Amniotic stem cell (primary cell): ENCODE measurements at regions not wholly inside any gene's neighbourhood (a gene's known extent, or its start where the extent isn't known, plus 50 kb on each side); places are given as distances from the start of the nearest gene placed in this dataset.

ENCODE experiments used
- DNase-seq: peaks from one replicate; lab custom pipeline; 2025; lab: John Stamatoyannopoulos, UW

DNA sequence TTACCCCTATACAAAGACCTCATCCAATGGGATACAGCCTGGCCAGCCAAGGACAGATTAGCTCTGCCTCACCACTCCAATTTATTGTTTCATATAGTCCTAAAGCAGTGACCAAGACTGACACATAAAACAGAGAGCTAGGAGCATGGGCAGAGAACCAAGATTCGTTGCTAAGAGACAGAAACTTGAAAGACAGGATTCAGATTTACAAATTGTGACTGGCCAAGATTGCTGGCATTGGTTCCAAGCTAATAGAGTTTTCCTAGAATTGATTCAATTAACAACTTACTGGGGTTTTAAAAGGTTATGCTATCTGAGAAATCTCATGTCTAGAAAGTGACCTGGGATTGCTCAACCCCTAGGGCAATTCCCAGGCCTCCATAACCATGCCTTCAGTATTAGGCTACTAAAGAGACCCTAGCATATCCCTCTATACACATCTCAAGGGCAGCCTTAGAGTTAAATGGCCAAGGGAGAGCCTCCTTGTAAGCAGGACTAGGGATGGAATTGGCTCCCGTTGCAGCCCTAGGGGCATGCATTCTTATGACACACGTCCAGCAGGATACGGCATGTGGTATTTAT is 75.6 kb downstream of the ICOS start:
- DNase-seq: no peak

DNA sequence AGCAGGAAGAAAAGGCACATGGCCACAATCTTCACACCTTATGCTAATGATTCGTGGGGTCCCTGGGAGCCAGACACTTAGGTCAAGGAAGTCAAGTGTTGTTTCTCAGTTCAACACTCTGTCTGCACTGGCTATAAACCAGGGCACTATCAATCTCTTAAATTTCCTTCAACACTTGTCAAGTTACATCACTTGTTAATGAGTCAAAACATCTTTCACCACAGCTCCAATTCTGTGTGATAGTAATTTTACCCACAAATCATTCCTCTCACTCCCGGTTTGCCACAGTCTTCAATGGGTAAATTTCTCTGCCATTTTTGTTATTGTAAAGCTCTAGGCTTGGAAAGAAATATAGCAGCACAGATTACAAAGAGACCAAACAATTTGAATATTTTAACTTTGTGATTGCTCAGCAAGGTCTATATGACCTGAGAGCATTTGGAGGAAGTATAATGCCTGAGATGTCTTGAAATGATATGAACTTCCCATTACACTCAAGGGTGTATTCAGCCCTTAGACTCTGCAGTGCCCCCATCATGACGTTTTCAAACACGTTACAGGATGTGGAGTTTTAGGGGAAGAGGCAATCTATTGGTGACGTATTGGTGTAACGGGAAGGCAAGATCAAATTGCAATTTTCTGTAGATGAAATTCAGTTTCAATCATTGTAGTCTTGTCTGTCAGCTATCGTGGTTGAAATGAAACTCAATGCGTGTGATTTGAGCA is 78.7 kb downstream of the ICOS start:
- DNase-seq: no peak

DNA sequence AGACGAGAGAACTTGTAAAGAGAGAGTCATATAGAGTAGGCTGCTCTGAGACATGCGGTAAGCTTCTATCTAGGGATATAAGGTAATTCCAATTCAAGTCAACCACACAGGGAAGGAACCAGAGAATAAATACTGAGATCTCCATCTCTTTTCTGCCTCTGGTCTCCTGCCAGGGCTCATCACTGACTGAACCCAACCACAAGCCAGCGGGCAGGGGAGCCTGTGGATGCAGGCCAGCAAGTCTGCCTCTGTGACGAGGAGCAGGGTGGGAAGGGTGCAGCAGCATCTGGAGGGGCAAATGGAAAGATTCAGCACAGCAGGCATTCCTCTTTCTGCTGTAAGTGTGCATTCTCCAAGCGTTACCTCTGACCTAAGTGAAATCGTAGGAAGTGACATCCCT is 82.2 kb downstream of the ICOS start:
- DNase-seq: no peak

DNA sequence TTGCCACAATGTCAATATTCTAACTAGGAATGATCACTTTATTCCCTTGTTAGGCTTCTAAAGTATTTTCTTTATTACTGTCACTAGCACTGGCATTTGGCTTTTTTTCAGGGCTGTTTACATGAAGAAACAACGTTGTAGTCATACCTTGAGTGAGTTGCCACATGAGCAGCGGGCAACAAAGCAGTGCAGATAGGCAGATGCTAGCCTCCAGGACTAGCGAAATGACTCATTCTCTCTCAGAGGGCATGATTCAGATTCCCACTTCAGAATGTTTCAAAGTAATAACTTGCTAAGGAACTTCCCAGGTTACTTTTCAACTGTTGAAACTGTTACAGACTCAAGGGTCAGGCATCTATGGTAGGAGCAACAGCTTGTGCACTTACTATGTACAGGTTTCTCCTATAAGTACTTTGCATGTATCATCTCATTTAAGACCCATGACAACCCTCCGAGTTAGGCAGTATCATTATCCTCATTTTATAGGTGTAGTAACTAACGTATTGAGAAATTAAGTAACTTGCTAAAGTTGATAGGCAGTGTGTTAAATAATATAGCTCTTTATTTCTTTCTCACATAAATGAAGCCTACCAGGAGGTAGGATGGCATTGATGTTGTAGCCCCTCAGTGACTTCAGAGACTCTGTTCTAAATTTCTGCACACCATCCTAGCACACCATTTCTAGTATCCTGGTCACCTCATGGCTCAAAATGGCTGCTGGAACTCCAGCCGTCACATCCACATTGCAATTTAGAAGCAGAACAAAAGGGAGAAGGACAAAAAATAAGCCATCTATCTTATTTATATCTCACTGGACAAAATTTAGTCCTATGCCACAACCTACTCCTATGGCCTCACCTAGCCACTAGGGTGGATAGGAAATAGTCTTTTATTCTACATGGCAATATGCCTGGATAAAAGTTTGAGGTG is 83.3 kb downstream of the ICOS start:
- no peak for DNase-seq

DNA sequence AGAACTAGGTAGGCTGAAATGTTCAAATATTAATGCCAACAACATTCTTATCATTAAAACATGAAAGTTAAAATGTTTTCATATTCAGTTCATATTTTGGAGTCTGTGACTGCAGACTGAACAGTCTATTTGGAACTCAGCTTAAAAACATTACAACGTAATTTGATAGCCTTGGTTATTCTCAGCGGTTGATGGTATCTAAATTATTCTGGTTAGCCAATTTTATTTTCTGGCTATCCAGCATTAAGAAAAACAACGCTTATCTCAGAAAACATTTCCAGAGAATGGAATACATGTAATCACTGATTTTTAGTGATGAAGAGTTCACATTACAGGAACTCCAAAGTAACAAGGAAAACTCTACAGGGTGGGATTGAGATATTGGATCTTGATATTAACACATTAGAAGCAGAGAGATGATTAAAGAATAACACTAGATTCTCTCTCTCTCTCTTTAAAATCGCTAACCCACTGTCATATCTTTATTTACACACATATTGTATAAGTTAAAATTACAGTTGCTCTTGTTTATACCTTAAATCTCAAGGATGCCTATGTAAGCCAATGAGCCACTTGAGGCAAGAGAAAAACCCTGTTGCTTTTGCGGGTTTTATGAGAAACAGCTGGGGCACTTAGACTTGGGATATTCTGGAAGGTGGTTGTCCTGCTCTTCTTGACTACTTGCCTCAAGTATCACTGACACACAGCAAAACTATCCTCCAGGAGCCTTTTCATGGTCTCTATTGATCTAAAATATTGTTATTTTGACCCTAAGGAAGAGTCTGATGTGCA is 84.9 kb downstream of the ICOS start:
- no peak for DNase-seq

DNA sequence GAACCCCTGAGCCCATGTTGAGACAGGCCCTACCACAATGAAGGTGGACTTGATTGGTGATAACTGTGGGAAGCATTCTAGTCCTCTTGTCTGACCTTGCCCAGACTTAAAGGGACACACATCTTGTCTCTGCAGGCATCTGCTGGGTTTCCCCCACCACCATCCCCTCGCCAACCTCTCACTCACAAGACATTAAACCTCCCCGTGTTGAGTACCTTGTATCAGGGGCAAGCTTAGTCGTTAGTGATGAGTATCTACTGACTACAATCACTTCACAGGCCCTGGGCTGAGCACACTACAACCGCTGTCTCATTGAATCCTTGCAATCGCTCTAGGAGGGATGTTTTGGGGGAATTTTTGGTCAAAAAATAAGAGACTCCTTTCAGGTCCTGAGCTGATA is 86.0 kb downstream of the ICOS start:
- no peak for DNase-seq

DNA sequence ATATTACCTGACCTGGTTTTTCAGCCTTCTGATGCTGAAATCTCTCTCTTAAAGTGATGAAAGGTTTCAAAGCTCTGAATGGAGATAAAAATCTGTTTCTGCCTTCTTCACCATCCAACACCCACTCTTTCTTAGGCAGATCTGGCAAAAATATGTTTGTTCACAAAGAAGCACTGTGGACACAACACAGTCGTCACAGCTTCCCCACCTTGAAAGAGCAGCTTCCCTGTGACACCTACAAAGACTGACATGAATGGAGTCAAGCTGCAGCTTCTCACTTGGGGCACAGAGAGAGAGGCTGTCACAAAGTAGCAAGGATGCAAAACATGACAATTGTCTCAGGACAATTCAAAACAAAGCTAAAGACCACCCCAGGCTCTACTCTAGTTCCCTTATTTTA is 86.5 kb downstream of the ICOS start:
- DNase-seq: no peak

DNA sequence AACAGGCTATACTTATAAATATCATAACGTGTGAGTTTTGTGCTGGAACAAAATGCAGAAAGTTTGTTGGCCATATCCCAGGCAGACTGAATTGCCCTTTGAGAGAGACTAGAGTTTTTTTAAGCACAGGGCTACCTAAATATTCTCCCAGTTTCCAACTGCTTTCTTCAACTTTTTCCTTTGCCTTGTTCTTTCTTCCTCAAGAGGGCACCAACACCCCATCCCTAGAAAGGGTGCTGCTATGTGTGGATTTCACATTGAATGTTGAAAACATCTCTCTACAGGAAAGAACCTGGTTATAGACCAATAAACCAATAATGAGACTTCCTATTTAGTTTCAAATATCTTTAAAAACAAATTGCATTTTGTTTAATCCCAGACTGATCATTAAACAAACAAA is 87.9 kb downstream of the ICOS start:
- DNase-seq: no peak

DNA sequence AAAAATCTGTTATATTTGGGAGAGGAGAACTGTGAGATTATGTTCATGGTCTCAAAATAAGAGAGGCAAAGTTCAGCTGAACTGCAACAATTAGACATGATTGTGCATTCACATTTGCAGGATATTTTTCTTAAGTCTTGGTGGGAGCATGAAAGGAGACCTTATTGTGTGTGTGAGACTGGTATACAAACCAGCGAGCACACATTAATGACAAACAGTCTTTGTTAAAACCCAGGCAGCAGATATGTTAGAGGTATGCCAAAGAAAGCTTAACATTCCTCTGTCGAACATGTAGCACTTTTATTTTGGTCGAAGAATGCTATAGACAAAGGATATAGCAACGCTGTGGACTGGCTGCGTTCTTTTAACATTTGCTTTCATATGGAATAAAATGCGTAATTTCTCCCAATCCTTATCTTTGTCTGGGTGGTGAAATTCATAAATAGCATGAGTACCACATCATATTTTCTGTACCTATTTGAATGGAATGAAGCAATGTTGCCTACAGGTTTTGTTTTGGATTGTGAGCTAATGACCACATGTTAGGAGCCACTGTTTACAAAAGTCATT is 88.4 kb downstream of the ICOS start:
- no peak for DNase-seq

DNA sequence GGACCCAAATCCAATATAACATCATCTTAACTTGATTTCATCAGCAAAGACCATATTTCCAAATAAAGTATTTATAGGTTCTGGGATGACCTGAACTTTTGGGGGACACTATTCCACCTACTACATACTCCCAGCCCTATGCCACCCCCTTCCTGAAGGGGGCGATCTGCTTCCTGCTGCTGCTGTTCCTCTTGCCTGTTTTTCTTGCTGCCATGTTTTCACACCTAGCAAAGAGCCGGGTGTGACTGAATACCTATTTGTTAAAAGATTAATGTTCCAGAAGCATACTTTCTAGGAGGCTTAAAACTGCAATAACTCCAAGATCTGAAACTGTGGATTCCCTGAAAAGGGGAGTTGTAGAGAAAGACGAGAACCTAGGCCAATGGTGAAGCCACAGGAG is 89.7 kb downstream of the ICOS start:
- no peak for DNase-seq

DNA sequence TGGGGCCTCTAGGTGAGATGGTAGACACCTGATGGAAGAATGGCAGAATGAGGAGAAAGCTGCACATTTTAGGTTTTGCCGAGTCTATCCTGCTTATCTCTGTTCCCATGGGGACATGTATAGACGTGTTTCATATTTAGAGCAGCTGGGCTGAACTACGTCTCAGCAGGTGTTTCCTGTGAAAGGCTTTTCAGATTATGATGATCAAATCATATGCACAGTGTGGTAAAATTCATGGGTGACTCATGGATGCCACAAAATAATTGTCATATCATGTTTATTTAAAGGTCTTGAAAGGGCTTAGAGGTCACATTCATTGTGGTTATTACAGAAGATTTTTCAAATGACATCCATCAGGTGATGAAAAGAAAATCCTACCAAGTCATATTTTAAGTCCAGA is 90.5 kb downstream of the ICOS start:
- no peak for DNase-seq

DNA sequence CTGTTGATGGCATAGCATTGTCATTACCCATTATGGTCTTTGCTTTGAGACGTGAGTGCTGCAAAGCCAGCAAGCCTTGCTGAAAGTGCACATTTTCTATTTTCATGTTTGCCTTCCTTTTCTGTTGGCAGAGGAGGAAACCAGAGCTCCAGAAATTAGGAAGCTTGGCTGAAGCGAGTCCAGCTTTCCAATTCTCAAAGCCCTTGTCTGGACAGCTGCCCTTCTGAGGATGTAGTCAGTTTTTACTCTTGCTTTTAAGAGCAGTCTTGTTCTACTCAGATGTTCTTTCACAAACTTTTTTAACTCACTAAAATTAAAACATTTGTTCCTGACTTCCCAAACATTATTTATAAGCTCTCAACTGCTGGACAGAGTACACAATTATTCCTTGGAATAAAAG is 93.8 kb downstream of the ICOS start:
- DNase-seq: no peak

DNA sequence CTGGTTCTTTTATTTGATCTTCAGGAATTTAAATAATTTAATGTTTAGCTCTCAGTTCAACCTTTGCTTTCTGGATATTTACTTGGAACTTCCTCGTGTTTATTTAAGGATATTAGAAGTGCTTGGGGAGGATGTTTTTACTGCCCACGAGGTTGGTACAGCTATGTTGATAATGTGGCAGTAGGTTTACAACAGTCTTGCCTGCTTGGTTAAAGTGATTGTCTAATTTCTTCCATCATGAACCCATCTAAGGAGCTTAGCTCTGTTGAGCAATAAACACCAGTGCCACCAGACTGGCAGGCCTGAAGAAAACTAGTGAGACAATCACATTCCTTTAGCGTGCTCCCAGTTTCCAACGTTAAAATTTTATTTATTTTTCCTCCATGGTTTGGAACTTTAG is 94.5 kb downstream of the ICOS start:
- DNase-seq: no peak

DNA sequence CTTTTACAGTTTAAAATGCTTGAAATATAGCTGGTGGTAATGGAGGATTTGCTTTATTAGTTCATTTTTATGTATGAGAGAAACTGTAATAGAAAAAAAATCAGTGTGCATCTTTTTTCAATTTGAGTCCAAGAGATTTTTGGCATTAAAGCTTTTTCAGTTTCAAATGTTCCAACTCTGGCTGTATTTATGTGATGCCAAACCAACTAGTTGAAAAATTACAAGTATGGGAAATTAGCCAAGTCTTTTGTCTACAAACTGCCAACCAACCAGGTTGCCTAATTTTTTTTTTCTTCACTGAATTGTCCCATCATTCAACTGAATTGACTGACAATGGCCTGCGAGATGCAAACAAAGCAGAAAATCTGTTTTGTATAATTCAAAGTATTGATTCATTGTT is 95.7 kb downstream of the ICOS start:
- DNase-seq: no peak

DNA sequence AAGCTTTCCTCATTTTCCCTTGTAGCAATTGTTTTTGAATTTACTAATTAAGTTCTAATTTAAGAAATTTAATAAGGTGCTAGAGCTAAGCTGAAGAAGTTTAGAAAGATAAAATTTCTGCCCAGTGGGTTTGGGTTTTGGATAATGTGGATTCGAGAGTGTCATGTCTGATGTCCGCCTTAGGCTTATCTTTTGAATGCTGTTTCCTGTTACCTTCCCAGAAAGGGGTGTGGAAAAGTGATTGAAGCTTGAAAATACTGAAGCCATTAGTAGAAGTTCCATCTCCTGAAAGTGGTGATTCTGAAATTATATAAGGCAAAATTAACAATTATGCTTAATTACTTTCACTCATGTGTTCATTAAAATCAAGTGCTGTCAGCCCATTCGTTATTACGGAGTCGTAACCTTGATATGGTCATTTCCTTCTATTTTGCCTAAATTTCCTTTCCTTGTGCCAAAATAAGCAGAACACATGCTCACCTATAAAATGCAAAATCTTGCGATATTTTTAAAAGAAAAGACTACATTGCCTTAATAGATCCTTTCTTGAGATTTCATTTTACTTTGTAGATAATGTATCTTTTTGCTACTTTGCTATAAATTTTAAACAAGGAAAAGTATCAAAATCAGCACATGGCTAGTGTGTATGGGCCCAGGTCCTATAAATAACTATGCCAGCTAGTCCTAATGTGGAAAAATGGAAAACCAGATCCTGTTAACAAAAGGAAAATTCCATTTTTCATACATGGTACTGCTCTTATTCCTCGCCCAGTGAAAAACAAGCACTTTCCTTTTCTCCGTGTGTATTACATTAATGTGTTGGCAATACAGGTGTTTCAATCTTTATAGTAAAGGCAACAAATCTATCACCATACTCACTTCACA is 97.3 kb downstream of the ICOS start:
- DNase-seq: no peak

DNA sequence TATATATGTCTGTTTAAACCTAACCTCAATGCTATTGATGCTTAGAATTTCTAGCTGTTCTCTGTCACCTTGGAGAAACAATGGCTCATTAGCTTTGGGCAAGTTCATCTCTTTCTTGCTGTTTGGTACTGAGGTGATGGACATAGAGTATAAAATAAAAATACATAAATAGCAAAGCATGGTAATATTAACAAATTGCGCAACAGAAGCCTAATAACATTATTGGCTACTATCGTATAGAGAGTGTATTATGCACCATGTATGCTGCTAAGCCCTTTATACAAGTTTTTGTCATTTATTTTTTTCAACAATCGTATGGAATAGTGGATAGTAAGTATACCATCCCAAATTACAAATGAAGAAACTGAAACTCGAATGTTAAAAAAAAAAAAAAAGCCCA is 100.1 kb downstream of the ICOS start:
- no peak for DNase-seq

DNA sequence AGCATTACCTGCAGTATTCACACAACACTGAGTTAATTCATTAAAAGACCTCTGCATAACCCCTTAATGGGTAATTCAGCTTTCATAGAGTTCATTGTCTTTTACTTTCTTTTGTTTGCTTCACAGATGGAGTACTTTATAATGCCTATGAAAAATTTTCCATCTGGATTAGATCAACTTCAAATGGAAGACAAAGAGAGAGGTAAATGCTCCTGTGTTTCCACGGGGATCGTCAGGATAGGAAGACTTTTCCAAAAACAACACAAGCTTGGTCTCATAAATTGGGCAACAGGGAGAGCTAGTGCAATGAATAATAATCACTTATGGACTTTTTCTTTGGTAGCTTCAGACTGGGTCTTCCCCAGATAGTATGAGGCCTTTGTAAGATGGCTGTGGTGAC is 100.7 kb downstream of the ICOS start:
- no peak for DNase-seq

DNA sequence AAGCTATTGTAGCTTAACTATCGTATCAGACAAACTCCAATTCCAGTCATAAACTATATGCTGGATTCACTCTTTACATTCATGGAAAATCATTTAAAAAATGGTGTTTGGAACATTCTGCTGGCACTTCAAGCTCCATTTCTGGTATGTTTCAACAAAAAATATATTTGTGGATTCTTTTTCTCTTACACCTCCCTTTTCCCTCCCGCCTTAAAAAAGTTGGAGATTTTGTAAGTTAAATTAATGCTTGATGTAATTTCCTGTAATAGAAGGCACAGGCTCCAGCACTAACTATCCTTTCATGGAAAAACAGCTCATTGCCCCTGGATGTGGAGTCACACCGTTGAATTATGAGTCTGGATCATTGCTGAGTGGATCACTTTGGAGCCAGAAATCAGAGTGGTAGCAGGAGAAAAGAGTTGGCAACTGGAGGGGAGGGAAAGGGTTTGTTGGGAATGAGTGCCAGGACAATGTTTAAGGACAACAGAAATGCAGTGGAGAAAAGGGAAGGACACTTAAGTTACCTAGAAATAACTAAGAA is 102.8 kb downstream of the ICOS start:
- DNase-seq: no peak

DNA sequence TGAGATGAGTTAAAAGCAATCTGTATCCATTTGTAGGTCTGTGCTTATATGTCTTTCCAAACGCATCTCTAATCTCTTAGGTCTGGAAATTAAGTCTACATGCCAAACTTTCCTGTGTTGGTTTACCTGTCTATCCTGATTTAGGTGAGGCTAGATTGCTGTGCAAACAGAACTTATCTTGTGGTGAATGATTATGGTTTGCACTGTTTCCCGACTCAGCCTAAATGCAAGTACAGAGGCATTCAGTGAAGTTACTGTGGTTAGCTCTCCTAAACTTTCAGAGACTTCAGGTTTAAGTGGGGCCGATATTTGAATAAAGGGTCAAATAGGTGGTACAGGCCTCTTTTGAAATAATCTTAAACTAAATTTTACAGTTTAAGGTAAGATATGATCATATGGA is 103.5 kb downstream of the ICOS start:
- DNase-seq: no peak

DNA sequence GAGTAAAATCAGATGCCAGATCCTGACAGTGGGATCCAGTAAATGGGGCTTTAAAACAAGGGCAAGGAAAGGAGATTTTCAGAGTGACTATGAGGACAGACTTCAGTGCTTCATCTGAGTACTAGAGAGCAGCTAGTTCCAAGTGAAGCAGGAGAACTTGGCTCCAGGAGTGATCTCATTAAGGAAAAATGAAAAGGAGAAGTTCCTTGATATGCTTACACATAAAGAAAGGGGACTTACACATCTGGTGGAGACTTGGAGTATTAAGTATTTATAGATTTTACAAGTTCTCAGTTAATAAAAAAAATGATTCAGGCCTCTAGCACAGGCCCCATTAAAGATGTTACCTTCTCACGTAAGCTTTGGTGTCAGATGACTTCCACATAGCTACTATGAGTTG is 105.8 kb downstream of the ICOS start:
- DNase-seq: no peak

DNA sequence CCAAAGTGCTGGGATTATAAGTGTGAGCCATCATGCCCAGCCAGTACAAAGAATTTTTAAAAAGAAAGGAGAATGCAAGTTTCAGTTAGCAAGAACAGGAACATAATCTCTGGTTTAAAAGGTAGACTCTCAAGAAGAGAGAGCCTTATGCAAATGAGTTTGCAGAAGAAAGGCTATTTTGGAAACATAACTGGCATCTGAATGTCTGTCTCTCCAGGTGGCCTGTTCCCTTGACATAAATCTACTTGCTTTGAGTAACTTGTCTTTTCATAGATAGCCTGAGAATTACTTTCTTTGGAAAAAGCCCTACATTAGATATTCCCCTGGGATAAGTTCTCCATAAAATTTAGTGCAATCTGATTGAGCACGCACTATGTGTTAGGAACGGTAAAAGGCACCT is 109.6 kb downstream of the ICOS start:
- DNase-seq: no peak
